GM18868 (cell line): ENCODE measurements at regions not wholly inside any gene's neighbourhood (a gene's known extent, or its start where the extent isn't known, plus 50 kb on each side); places are given as distances from the start of the nearest gene placed in this dataset.

ENCODE experiments used
- ATAC-seq: cut with Tn5 transposase; IDR thresholded peaks from one replicate; pipeline ENCODE4 v1.9.1; 2021; ENCODE audit warnings: mild to moderate bottlenecking, moderate library complexity; ENCODE audit not compliant: unreplicated experiment

DNA sequence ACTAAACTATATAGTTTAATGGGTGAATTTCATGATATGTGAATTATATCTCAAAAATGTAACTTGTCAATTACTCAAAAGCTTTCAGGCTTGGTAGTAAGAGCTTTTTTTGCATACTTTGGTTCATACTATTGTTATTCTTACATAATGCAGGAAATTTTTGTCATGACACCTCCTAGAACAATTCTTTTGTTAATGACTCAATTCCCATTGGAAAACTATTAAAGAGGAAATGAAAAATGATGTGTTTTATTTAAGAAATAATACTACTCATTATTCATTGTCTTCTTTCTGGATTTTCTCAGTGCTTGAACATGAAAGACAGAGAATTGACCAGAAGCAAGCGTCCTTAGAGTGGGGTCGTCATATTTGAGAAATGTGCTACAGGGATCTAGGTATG lies 196.4 kb upstream of the KCNJ16 start:
- no peak for ATAC-seq

- no peak for ATAC-seq
These were observed 195.4 kb upstream of the KCNJ16 start for GRCh38 chr17:69879576-69879975.

GRCh38 chr17:69880591-69881112 lies 194.4 kb upstream of the KCNJ16 start:
- ATAC-seq = no peak

DNA sequence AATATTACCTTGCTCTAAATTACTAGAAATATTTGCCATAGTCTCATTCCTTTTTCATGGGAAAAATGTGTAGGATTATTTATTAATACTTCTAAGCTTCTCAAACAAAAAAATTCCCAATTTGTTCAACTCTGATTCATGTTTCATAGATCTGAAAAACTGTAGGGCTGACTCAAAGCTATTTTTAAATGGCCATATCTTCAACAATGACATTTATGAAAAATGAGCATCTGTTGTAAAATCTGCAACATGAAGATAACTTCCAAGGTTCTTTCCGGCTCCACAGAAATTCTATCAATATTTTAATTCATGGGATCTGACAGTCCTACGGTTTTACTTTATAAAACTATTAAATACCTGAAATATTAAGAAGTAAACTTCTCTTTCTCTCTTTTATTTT lies 192.7 kb upstream of the KCNJ16 start:
- no peak for ATAC-seq

DNA sequence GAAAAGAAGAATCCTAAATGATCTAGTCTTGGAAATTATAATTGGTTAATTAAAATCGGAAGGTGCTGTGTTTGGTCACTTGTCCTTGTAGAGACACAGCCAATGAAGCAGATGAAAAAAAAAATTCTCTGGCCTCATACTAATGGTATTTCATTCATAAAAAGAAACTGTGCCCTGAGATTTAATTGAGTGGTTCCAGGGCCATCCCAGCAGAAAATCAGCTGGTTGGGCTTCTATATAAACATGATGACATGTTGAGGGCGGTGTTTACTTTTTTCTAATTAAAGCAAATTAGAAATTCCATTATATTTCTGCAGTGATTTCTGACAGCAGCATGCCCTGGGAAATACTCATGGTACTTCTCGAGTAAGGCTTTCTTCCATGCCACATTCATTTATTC lies 191.9 kb upstream of the KCNJ16 start:
- no peak for ATAC-seq

DNA sequence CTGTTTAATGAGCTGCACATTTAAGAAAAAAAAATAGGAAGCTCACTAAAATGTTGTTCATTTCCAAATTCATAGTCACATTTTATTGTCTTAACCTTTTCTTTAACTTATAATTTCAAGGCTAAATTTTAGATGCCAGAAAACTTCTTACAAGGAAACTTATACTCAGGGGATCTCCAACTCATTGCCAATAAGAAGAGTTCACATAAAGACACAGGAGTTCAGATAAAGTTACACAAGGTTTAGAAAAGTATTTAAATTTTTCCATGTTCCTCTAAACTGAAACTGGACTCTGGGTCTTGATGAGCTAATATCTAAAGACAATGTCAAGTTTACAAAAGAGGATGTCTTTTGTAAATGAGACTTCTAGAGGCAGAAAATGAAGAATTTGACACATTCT lies 190.7 kb upstream of the KCNJ16 start:
- ATAC-seq = no peak

- no peak for ATAC-seq
These were observed 190.2 kb upstream of the KCNJ16 start for GRCh38 chr17:69884846-69885245.

DNA sequence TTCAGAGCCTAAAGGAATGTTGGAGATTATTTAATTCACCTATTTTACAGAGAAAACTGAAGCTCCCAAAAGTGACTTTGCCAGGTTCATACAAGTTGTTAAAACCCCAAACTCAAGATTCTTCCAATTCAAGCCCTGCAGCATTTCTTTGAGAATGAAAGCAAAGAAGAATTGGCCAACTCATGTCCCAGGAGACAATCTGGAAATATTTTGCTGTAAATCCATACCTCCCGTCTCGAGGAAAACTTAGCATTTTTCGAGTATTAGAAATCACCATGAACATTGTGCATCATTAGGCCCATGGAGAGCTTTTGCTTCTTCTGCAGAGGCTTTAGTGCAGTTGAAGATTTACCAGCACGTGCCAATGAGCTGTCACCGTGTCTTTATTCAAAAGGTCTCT lies 176.4 kb upstream of the KCNJ16 start:
- no peak for ATAC-seq

DNA sequence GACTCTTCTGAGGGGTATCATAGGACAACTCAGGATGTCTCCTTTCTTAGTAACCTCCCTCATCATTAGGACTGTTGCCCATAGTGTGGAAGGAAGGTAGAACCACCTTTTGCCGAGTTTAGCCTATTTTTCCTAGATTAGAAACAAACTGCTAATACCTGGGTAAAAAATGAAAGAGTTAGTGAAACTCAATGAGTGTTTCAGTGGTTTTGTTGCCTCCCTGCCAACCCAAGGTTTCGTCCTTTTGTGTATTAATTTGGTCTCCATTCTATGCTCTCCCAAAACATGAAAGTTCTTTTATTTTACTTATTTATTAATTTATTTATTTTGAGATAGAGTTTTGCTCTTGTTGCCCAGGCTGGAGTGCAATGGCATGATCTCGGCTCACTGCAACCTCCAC lies 174.9 kb upstream of the KCNJ16 start:
- ATAC-seq = no peak

DNA sequence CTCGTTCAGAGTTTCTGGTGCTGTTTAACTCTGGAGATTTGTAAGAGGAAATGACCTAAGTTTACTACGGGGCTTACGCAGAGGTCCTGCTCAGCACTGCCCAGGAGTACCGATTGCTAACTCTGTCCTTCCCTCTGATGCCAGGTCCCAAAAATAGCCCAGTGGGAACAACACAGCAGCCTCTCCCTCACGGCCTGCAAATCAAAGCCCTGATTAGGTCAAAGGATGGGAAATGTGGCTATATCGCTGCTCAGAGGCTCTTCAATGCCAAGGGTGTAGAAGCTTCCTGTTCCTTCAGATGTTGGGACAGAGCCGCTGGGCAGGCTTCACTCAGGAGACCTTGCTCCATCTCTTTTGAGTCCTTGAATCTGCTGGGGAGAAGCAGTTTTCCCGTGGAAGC lies 174.2 kb upstream of the KCNJ16 start:
- ATAC-seq = no peak

GRCh38 chr17:69906306-69906705 lies 168.7 kb upstream of the KCNJ16 start:
- no peak for ATAC-seq

DNA sequence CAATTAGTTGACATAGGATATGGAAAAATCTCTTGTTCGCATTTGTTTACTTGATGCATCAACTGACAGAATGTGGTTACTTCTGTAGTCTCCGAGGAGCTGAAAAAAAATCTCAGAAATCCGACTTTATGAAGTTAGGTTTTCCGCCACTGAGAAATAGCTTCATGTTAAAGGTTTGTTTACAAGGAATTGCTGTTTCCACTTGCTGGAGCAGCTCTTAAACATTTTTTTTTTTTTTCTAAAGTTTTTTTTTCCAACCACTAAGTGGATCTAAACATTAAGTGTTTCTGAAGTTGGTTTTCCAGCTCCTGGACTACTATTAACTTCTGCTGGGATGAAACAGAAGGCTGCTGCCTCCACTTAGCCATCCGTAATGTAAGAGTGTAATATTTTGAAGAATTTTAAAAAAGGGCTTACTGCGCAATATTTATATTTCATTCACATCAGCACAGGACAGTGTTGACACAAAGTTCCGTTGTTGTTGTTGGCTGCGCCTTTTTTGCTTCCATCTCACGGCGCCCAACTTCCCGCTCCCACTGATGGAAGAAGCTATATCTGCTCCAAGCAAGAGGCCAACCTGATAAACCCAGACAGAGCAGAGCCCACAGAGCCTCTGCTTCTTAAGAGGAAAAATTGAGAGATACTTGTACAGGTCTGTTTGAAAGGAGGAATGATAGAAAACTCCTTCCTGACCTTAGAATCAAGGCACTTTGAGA lies 167.7 kb upstream of the KCNJ16 start:
- no peak for ATAC-seq

DNA sequence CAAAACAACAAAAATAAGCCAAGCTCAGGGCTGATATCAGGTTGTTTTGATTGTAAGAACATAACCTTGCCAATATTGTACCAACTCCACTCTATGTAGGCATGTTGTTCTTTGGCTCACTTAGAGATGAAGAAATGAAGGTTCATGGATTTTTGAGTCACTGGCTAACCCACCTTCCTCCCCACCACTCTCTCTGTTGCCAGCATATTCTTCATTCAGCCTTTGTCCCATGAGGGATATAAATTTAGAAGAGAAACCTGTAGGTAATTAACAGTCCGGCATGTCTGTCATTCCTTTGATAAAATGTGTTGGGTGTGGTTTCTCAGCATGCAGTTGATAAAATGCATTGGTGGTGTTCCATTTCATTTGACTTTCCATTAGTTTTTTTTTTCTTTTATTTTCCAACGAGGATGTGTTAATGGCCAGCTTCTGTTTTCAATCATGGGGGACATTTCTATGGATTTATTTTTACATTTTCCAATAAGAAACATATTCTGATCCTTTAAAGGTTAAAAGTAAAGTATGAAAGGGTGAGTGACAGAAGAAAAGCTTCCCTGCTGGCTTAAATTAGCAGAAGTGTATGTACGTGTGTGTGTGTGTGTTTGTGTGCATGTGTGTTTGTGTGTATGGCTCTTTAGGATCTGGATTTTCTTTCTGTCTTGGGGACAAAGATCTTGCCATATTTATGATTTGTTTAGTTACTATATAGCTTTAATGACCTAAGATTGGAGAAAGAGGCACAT lies 166.2 kb upstream of the KCNJ16 start:
- no peak for ATAC-seq

- ATAC-seq = no peak
These were observed 165.6 kb upstream of the KCNJ16 start for GRCh38 chr17:69909389-69909788.

DNA sequence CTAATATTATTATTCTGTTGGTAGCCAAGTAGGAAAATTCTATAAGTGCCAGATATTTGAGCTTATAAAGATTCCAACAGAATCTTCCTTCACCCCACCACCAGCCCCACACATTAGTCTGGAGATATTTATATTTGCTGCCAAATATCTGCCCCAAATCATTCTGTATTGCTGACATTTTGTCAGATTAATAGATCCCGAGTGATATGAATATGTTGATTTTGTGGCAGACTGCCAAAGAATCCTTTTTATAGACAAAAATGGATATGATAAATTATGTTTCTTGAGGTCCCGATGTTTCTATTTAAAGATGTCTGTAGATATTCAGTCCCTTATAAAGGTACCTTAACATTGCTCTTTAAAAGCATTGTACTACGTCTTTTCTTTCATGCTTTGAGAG lies 162.2 kb upstream of the KCNJ16 start:
- ATAC-seq = no peak

DNA sequence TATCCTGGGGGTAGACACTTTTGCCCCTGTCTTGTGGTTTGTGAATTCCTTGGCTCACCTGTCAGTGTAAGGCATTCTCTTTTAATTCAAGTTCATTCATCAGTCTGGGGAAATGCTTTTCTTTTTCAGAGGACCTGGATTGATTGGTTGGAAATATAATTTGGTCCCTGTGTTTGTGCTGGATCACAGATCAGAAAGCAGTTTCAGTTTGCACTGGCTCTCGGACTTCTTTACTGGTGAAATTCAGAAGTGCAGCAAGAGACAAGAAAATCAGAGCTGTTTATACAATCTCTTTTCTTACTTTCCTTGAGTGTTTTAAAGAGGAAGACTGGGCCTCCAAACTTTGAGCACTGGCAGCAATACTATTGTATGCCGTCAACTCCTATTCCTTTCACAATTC lies 161.8 kb upstream of the KCNJ16 start:
- ATAC-seq = no peak

GRCh38 chr17:69913616-69914015 lies 161.4 kb upstream of the KCNJ16 start:
- no peak for ATAC-seq

GRCh38 chr17:69914520-69914919 lies 160.5 kb upstream of the KCNJ16 start:
- no peak for ATAC-seq

- ATAC-seq = no peak
These were observed 158.3 kb upstream of the KCNJ16 start for GRCh38 chr17:69916761-69917160.

- ATAC-seq = no peak
These were observed 156.9 kb upstream of the KCNJ16 start for GRCh38 chr17:69918164-69918563.

GRCh38 chr17:69919789-69920188 lies 155.2 kb upstream of the KCNJ16 start:
- no peak for ATAC-seq

GRCh38 chr17:69921046-69921445 lies 154.0 kb upstream of the KCNJ16 start:
- no peak for ATAC-seq
